Prostate gland (tissue), 2 donors: ENCODE measurements at regions not wholly inside any gene's neighbourhood (a gene's known extent, or its start where the extent isn't known, plus 50 kb on each side); places are given as distances from the start of the nearest gene placed in this dataset.

Experiments used
- DNase-seq: peaks from one replicate; pipeline ENCODE4 v3.0.0-alpha.2; 2019; ENCODE audit warnings: low spot score
- H3K27ac ChIP-seq, 2 donors: fragments of 200-600 bp; sonication (generic); 2 replicates each; pipeline ENCODE4 v1.5.1; 2017 to 2019
- H3K27me3 ChIP-seq: fragments of 200-600 bp; sonication (generic); replicated peaks from 2 replicates; pipeline ENCODE4 v1.5.1; 2019; ENCODE audit not compliant: insufficient read depth
- H3K36me3 ChIP-seq, 2 donors: fragments of 200-600 bp; sonication (generic); 1 replicate in 1 of 2; 2 replicates in 1 of 2; pipeline versions ENCODE4 v1.5.1 to v1.8.1; 2017 to 2019
- H3K4me1 ChIP-seq: fragments of 200-600 bp; sonication (generic); replicated peaks from 2 replicates; pipeline ENCODE4 v1.5.1; 2019
- H3K4me3 ChIP-seq, 2 donors: fragments of 200-600 bp; sonication (generic); 2 replicates each; pipeline ENCODE4 v1.5.1; 2017 to 2019
- H3K9me3 ChIP-seq: fragments of 200-600 bp; sonication (generic); 2 replicates; pipeline ENCODE4 v1.5.1; 2017
- CTCF ChIP-seq, 4 experiments: fragments of 200-600 bp in 2 of 4; fragments of 450-650 bp in 2 of 4; sonication (generic) in 2 of 4; IDR thresholded peaks; 1 replicate in 3 of 4; 2 replicates in 1 of 4; pipeline ENCODE4 v1.5.1; 2016 to 2019; ENCODE audit warnings: antibody characterized with exemption in 4 of 4, mild to moderate bottlenecking in 2 of 4, moderate library complexity in 2 of 4
- POLR2A ChIP-seq: fragments of 450-650 bp; IDR thresholded peaks from one replicate; pipeline ENCODE4 v1.6.1; 2016; ENCODE audit warnings: antibody characterized with exemption, mild to moderate bottlenecking
- POLR2AphosphoS5 ChIP-seq: sonication (generic); formaldehyde crosslinking; IDR thresholded peaks from one replicate; pipeline ENCODE4 v1.6.1; 2017; ENCODE audit warnings: antibody characterized with exemption
- WGBS: methylation state at CpG from one replicate; pipeline ENCODE4 v1.1.5; 2018; 5-methylcytosine and 5-hydroxymethylcytosine counted together
- intact Hi-C: fragments of 100-400 bp; cut with DNase I; formaldehyde crosslinking; loops from one replicate; pipeline ENCODE4 v1.14.2; 2022

GRCh38 chrX:45784590-45784989 is 583.9 kb upstream of the DIPK2B start:
- Histone ChIP-seq H3K4me1 (no peaks in the 10 kb centered on the region), H3K36me3 (no peaks in the 10 kb centered on the region), H3K4me3 (no peak overlapping the region), H3K27me3 (no peaks in the 10 kb centered on the region), H3K9me3 (no peaks in the 10 kb centered on the region), H3K27ac (no peak overlapping the region)
- TF ChIP-seq POLR2A (no peak), POLR2AphosphoS5 (no peak), CTCF (IDR thresholded peaks at IDR 0.05) (no peak)
- 79% methylated on average over 3 of the region's 3 CpGs for WGBS
- no peak for DNase-seq
- intact Hi-C loops = no loop called here

- 77% methylated on average over 3 of the region's 6 CpGs for WGBS
- TF ChIP-seq POLR2A (no peak), CTCF (IDR thresholded peaks at IDR 0.05) (no peak), POLR2AphosphoS5 (no peak)
These were observed 582.3 kb upstream of the DIPK2B start for GRCh38 chrX:45783002-45783401.

GRCh38 chrX:45781901-45782553 is 581.4 kb upstream of the DIPK2B start:
- H3K9me3 ChIP-seq = no peaks in the 10 kb centered on the region
- H3K27ac ChIP-seq = no peak overlapping the region
- TF ChIP-seq POLR2AphosphoS5 (peak; percentile 20), POLR2A (no peak), CTCF (IDR thresholded peaks at IDR 0.05) (peak in 1 of 4 experiments; percentile 19)
- WGBS = 42% methylated on average over 4 of the region's 4 CpGs
- no peaks in the 10 kb centered on the region for H3K36me3 ChIP-seq
- intact Hi-C loops = no loop called here
- no peaks in the 10 kb centered on the region for H3K27me3 ChIP-seq
- H3K4me1 ChIP-seq = no peaks in the 10 kb centered on the region
- no peak overlapping the region for H3K4me3 ChIP-seq
- no peak for DNase-seq

More at GRCh38 chrX:45783002-45783401, 582.3 kb upstream of the DIPK2B start:
- no peak overlapping the region for H3K27ac ChIP-seq
- intact Hi-C loops = no loop called here
- no peaks in the 10 kb centered on the region for H3K27me3 ChIP-seq
- no peaks in the 10 kb centered on the region for H3K9me3 ChIP-seq
- H3K36me3 ChIP-seq = no peaks in the 10 kb centered on the region
- H3K4me3 ChIP-seq = no peak overlapping the region
- H3K4me1 ChIP-seq = no peaks in the 10 kb centered on the region
- DNase-seq = no peak

- intact Hi-C loops = no loop called here
- no peak for TF ChIP-seq POLR2A
- TF ChIP-seq CTCF (IDR thresholded peaks at IDR 0.05) = no peak
- no peak for TF ChIP-seq POLR2AphosphoS5
- Histone ChIP-seq H3K27ac (no peak overlapping the region), H3K4me1 (no peaks in the 10 kb centered on the region), H3K4me3 (no peak overlapping the region), H3K9me3 (no peaks in the 10 kb centered on the region), H3K36me3 (no peaks in the 10 kb centered on the region), H3K27me3 (no peaks in the 10 kb centered on the region)
- 30% methylated on average over 1 of the region's 1 CpG for WGBS
- DNase-seq = no peak
These were observed 577.9 kb upstream of the DIPK2B start for GRCh38 chrX:45778616-45779015.

- 87% methylated on average over 3 of the region's 3 CpGs for whole genome bisulfite sequencing
- TF ChIP-seq POLR2AphosphoS5 (no peak), CTCF (IDR thresholded peaks at IDR 0.05) (no peak), POLR2A (no peak)
- no peak for DNase-seq
- no peak overlapping the region for H3K4me3 ChIP-seq
- intact Hi-C loops = no loop called here
- H3K36me3 ChIP-seq = no peaks in the 10 kb centered on the region
- H3K9me3 ChIP-seq = no peaks in the 10 kb centered on the region
- no peaks in the 10 kb centered on the region for H3K4me1 ChIP-seq
- no peaks in the 10 kb centered on the region for H3K27me3 ChIP-seq
- H3K27ac ChIP-seq = no peak overlapping the region
These were observed 576.7 kb upstream of the DIPK2B start for GRCh38 chrX:45777366-45777765.
